Upper lobe of left lung (tissue), 6 donors: ENCODE measurements at regions not wholly inside any gene's neighbourhood (a gene's known extent, or its start where the extent isn't known, plus 50 kb on each side); places are given as distances from the start of the nearest gene placed in this dataset.

ENCODE experiments used
- ATAC-seq, 2 donors: fragments of 200-7000 bp; cut with Tn5 transposase; one replicate each; pipeline ENCODE4 v1.9.1; 2022; ENCODE audit warnings: mild to moderate bottlenecking in 2 of 2, moderate library complexity in 2 of 2; ENCODE audit not compliant: low FRiP score in 2 of 2
- DNase-seq, 2 donors: peaks; one replicate each; pipeline ENCODE4 v3.0.0-alpha.2; 2019 to 2020
- H3K27ac ChIP-seq, 4 donors: fragments of 200-600 bp; sonication (generic); one replicate each; pipeline ENCODE4 v1.5.1; 2016 to 2019
- H3K27me3 ChIP-seq, 4 donors: fragments of 200-600 bp; sonication (generic); one replicate each; pipeline ENCODE4 v1.5.1; 2017 to 2019
- H3K36me3 ChIP-seq, 4 donors: fragments of 200-600 bp; sonication (generic); one replicate each; pipeline ENCODE4 v1.5.1; 2016 to 2019
- H3K4me1 ChIP-seq, 4 donors: fragments of 200-600 bp; sonication (generic); one replicate each; pipeline ENCODE4 v1.5.1; 2018 to 2019
- H3K4me3 ChIP-seq, 4 donors: fragments of 200-600 bp; sonication (generic); one replicate each; pipeline ENCODE4 v1.5.1; 2017 to 2019; ENCODE audit warnings: mild to moderate bottlenecking in 2 of 4, moderate library complexity in 1 of 4
- H3K9me3 ChIP-seq, 4 donors: fragments of 200-600 bp; sonication (generic); one replicate each; pipeline ENCODE4 v1.5.1; 2018 to 2019
- CTCF ChIP-seq, 6 experiments: fragments of 450-650 bp in 4 of 6; fragments of 200-600 bp in 2 of 6; sonication (generic) in 2 of 6; IDR thresholded peaks; one replicate each; pipeline ENCODE4 v1.5.1; 2016 to 2019; ENCODE audit warnings: antibody characterized with exemption in 6 of 6
- EP300 ChIP-seq, 4 donors: sonication (generic); formaldehyde crosslinking; IDR thresholded peaks; one replicate each; pipeline ENCODE4 v1.5.1; 2017; ENCODE audit warnings: antibody characterized with exemption in 4 of 4, control low read depth in 2 of 4
- POLR2A ChIP-seq, 4 donors: fragments of 450-650 bp; IDR thresholded peaks; one replicate each; pipeline ENCODE4 v1.5.1; 2016 to 2017; ENCODE audit warnings: antibody characterized with exemption in 4 of 4, mild to moderate bottlenecking in 2 of 4
- POLR2AphosphoS5 ChIP-seq, 2 donors: sonication (generic); formaldehyde crosslinking; IDR thresholded peaks; one replicate each; pipeline ENCODE4 v1.5.1; 2017; ENCODE audit warnings: antibody characterized with exemption in 2 of 2
- WGBS, 2 donors: methylation state at CpG; one replicate each; pipeline ENCODE4 v1.1.5; 2017 to 2018; 5-methylcytosine and 5-hydroxymethylcytosine counted together
- donor health status: DM: no; HTN: no; CAD: no; lungs with moderate emphysema.
- donor health status: DM: no; HTN: yes; CAD: no; lungs with severe emphysema.

DNA sequence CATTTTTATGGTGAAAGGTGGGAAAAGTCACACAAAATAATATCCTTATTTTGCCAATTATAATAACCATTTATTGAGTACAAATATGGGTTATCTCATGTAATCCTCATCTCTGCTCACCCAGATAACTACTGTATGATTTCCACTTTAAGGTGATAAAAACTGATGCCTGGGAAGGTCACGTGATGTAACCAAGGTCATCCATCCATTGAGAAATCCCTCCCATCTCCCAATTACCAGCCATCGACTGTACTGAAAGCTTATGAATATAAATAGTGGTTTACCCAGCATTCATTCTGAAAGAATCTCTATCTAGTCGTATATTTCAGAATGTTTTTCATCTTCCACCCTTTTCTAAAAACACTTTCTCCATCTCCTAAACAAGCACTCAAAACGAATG, 55.0 kb upstream of the IFNAR2 start:
- 76 to 77% methylated on average over 4 of the region's 4 CpGs for WGBS, 2 donors
- TF ChIP-seq POLR2A (IDR thresholded peaks at IDR 0.05) (no peak), EP300 (IDR thresholded peaks at IDR 0.05) (no peak), POLR2AphosphoS5 (IDR thresholded peaks at IDR 0.05) (no peak), CTCF (IDR thresholded peaks at IDR 0.05) (no peak)
- Histone ChIP-seq H3K9me3 (no peaks in the 10 kb centered on the region), H3K36me3 (no peaks in the 10 kb centered on the region), H3K4me1 (no peaks in the 10 kb centered on the region), H3K27me3 (no peaks in the 10 kb centered on the region), H3K27ac (no peak overlapping the region), H3K4me3 (no peak overlapping the region)
- ATAC-seq = no peak
- DNase-seq = no peak
